K562 (cell line): ENCODE measurements at regions not wholly inside any gene's neighbourhood (a gene's known extent, or its start where the extent isn't known, plus 50 kb on each side); places are given as distances from the start of the nearest gene placed in this dataset.

Experiments used
- CREBBP ChIP-seq: IDR thresholded peaks from one replicate; pipeline ENCODE4 v1.6.1; 2012; ENCODE audit warnings: low read depth, mild to moderate bottlenecking, control low read depth, inconsistent platforms, low read length
- CTCFL ChIP-seq: IDR thresholded peaks from 2 replicates; pipeline ENCODE4 v1.6.1; 2011; ENCODE audit warnings: borderline replicate concordance, low read depth, mild to moderate bottlenecking, moderate library complexity, low read length; ENCODE audit not compliant: insufficient read depth, poor library complexity, severe bottlenecking
- E2F1 ChIP-seq: sonication (generic); formaldehyde crosslinking; IDR thresholded peaks from 2 replicates; pipeline ENCODE4 v1.8.1; 2023; ENCODE audit warnings: mild to moderate bottlenecking, missing genetic modification reagents, moderate library complexity
- HEY1 ChIP-seq: fragments of 250-450 bp; sonication (Bioruptor Pico); IDR thresholded peaks from 2 replicates; pipeline ENCODE4 v1.5.0; 2020; ENCODE audit warnings: mild to moderate bottlenecking, moderate library complexity, borderline replicate concordance
- KDM4B ChIP-seq, 2 experiments: fragments of 450-650 bp in 1 of 2; sonication (generic) in 1 of 2; IDR thresholded peaks; 2 replicates each; pipeline ENCODE4 v1.6.1; 2016 to 2017; ENCODE audit warnings: borderline replicate concordance in 2 of 2, antibody characterized with exemption in 1 of 2, low read depth in 1 of 2, mild to moderate bottlenecking in 1 of 2
- PYGO2 ChIP-seq: fragments of 450-650 bp; IDR thresholded peaks from 2 replicates; pipeline ENCODE4 v1.6.1; 2016; ENCODE audit warnings: mild to moderate bottlenecking, missing genetic modification characterization, moderate library complexity, missing compliant biosample characterization
- SP2 ChIP-seq: IDR thresholded peaks from 2 replicates; pipeline ENCODE4 v1.6.1; 2011; ENCODE audit warnings: mild to moderate bottlenecking, low read depth, low read length, moderate library complexity; ENCODE audit not compliant: poor library complexity, severe bottlenecking; ENCODE audit errors: extremely low read depth
- TCF3 ChIP-seq: sonication (generic); formaldehyde crosslinking; IDR thresholded peaks from 2 replicates; pipeline ENCODE4 v1.4.0; 2020; ENCODE audit warnings: mild to moderate bottlenecking, missing genetic modification reagents
- ZKSCAN3 ChIP-seq: fragments of 250-450 bp; sonication (Bioruptor Pico); IDR thresholded peaks from 2 replicates; pipeline ENCODE4 v1.4.0; 2020
- ZNF217 ChIP-seq: sonication (generic); formaldehyde crosslinking; IDR thresholded peaks from 2 replicates; pipeline ENCODE4 v1.8.0; 2022; ENCODE audit warnings: mild to moderate bottlenecking, missing genetic modification reagents
- ZNF707 ChIP-seq: fragments of 250-450 bp; sonication (Bioruptor Pico); conservative IDR thresholded peaks from 2 replicates; pipeline ENCODE4 v1.8.0; 2022; ENCODE audit warnings: inconsistent platforms, mild to moderate bottlenecking, moderate library complexity
- TF ChIP-seq, protein P1 (sequence below), 2 experiments: IDR thresholded peaks; 2 replicates each; pipeline ENCODE4 v1.6.1; 2012; ENCODE audit warnings: improper control_type of control experiment in 2 of 2, low read depth in 2 of 2, low read length in 2 of 2, borderline replicate concordance in 1 of 2
- TF ChIP-seq, protein P2 (sequence below): fragments of 450-650 bp; formaldehyde crosslinking; IDR thresholded peaks from 2 replicates; pipeline ENCODE4 v1.4.0; 2020; ENCODE audit warnings: mild to moderate bottlenecking
- TF ChIP-seq, protein P3 (sequence below): sonication (generic); formaldehyde crosslinking; IDR thresholded peaks from 2 replicates; pipeline ENCODE4 v1.8.0; 2023; ENCODE audit warnings: missing genetic modification reagents, mild to moderate bottlenecking, borderline replicate concordance

DNA sequence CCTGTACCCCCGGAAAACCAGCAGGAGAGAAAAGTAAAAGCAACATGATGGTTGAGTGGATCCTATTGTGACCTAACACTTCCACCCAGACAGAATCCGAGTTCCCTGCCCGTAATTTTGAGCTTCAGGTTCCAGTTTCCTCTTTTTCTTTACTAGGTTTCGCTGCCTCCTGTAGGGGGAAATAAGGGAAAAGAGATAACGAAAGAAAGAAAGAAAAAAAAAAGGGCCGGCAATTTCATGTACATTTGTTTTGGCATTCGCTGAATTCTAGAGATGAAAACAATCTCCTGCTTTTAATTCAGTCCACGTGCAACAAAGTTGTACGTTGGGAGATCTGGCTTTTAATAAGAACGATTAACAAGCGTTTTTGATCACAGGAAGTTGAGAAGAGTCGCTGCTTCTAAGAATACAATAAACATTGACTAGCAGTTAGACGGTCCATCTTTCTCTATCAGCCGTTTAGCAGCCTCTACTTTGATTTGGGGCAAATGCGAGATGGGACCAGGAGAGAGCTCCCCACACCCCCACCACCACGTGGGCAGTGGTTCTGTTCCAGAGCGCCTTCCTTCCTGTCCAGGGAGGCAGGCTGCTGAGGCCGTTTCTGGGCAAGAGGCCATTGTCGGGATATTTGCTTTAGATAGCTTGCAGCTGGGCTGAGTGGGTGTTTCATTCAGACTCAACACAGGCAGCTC, 155.9 kb upstream of the RUNX1 start (continued):
- no peak for TF ChIP-seq E2F1
- no peak for TF ChIP-seq TCF3 (CRISPR knock-in tag)
- no peak for TF ChIP-seq CREBBP
- TF ChIP-seq, protein P1, sequence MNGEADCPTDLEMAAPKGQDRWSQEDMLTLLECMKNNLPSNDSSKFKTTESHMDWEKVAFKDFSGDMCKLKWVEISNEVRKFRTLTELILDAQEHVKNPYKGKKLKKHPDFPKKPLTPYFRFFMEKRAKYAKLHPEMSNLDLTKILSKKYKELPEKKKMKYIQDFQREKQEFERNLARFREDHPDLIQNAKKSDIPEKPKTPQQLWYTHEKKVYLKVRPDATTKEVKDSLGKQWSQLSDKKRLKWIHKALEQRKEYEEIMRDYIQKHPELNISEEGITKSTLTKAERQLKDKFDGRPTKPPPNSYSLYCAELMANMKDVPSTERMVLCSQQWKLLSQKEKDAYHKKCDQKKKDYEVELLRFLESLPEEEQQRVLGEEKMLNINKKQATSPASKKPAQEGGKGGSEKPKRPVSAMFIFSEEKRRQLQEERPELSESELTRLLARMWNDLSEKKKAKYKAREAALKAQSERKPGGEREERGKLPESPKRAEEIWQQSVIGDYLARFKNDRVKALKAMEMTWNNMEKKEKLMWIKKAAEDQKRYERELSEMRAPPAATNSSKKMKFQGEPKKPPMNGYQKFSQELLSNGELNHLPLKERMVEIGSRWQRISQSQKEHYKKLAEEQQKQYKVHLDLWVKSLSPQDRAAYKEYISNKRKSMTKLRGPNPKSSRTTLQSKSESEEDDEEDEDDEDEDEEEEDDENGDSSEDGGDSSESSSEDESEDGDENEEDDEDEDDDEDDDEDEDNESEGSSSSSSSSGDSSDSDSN (IDR thresholded peaks at IDR 0.05; ENCODE audit: borderline replicate concordance in 1 of 2, low read depth in 2 of 2, low read length in 2 of 2): peak; percentile 24 to 28; a peak in 1 of 4 replicates
- TF ChIP-seq HEY1 (CRISPR knock-in tag): no peak
- TF ChIP-seq, protein P2, sequence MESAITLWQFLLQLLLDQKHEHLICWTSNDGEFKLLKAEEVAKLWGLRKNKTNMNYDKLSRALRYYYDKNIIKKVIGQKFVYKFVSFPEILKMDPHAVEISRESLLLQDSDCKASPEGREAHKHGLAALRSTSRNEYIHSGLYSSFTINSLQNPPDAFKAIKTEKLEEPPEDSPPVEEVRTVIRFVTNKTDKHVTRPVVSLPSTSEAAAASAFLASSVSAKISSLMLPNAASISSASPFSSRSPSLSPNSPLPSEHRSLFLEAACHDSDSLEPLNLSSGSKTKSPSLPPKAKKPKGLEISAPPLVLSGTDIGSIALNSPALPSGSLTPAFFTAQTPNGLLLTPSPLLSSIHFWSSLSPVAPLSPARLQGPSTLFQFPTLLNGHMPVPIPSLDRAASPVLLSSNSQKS (CRISPR knock-in tag): no peak
- TF ChIP-seq ZNF707: no peak
- no peak for TF ChIP-seq ZKSCAN3 (CRISPR knock-in tag)
- no peak for TF ChIP-seq KDM4B (IDR thresholded peaks at IDR 0.05; ENCODE audit: borderline replicate concordance in 2 of 2, low read depth in 1 of 2)
- TF ChIP-seq, protein P3, sequence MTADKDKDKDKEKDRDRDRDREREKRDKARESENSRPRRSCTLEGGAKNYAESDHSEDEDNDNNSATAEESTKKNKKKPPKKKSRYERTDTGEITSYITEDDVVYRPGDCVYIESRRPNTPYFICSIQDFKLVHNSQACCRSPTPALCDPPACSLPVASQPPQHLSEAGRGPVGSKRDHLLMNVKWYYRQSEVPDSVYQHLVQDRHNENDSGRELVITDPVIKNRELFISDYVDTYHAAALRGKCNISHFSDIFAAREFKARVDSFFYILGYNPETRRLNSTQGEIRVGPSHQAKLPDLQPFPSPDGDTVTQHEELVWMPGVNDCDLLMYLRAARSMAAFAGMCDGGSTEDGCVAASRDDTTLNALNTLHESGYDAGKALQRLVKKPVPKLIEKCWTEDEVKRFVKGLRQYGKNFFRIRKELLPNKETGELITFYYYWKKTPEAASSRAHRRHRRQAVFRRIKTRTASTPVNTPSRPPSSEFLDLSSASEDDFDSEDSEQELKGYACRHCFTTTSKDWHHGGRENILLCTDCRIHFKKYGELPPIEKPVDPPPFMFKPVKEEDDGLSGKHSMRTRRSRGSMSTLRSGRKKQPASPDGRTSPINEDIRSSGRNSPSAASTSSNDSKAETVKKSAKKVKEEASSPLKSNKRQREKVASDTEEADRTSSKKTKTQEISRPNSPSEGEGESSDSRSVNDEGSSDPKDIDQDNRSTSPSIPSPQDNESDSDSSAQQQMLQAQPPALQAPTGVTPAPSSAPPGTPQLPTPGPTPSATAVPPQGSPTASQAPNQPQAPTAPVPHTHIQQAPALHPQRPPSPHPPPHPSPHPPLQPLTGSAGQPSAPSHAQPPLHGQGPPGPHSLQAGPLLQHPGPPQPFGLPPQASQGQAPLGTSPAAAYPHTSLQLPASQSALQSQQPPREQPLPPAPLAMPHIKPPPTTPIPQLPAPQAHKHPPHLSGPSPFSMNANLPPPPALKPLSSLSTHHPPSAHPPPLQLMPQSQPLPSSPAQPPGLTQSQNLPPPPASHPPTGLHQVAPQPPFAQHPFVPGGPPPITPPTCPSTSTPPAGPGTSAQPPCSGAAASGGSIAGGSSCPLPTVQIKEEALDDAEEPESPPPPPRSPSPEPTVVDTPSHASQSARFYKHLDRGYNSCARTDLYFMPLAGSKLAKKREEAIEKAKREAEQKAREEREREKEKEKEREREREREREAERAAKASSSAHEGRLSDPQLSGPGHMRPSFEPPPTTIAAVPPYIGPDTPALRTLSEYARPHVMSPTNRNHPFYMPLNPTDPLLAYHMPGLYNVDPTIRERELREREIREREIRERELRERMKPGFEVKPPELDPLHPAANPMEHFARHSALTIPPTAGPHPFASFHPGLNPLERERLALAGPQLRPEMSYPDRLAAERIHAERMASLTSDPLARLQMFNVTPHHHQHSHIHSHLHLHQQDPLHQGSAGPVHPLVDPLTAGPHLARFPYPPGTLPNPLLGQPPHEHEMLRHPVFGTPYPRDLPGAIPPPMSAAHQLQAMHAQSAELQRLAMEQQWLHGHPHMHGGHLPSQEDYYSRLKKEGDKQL (CRISPR knock-in tag): no peak
- TF ChIP-seq SP2: no peak
- no peak for TF ChIP-seq PYGO2 (tag)
- TF ChIP-seq ZNF217 (CRISPR knock-in tag): no peak
- peak; percentile 29 for TF ChIP-seq CTCFL
